ENCODE measurements at regions not wholly inside any gene's neighbourhood (a gene's known extent, or its start where the extent isn't known, plus 50 kb on each side); places are given as distances from the start of the nearest gene placed in this dataset.

- DNase-seq: no peak
Observed at GRCh38 chr4:86531440-86531839, 62.7 kb upstream of the PTPN13 start.

- no peak for DNase-seq
Observed at GRCh38 chr4:86532851-86533250, 61.3 kb upstream of the PTPN13 start.

GRCh38 chr4:86536151-86536550 lies 58.0 kb upstream of the PTPN13 start:
- DNase-seq: no peak

- no peak for DNase-seq
Observed at GRCh38 chr4:86542319-86543027, 51.6 kb upstream of the PTPN13 start.

- DNase-seq: no peak
Observed at GRCh38 chr4:86543080-86543479, 51.0 kb upstream of the PTPN13 start.

GRCh38 chr4:86543560-86544309 lies 50.4 kb upstream of the PTPN13 start:
- no peak for DNase-seq

GRCh38 chr4:86544310-86544966 lies 49.7 kb upstream of the PTPN13 start:
- DNase-seq: no peak
